ENCODE measurements at regions not wholly inside any gene's neighbourhood (a gene's known extent, or its start where the extent isn't known, plus 50 kb on each side); places are given as distances from the start of the nearest gene placed in this dataset.

- no peak for DNase-seq (ENCODE audit: low read depth, low spot score)
- Histone ChIP-seq H2AFZ (ENCODE audit: low read depth, low read length) (no peak overlapping the region), H3K4me1 (ENCODE audit: control insufficient read depth, extremely low read depth, insufficient read depth, low read length) (no peaks in the 10 kb centered on the region), H3K4me2 (ENCODE audit: insufficient read depth, low read length) (no peak overlapping the region), H3K9ac (replicated peaks; ENCODE audit: extremely low read depth, insufficient read depth, low read length) (no peak overlapping the region), H3K27ac (ENCODE audit: insufficient read depth, low read depth, low read length) (no peak overlapping the region), H3K4me3 (replicated peaks in 1 of 3; ENCODE audit: insufficient read depth in 1 of 3, low read depth in 1 of 3, low read length in 3 of 3) (no peak overlapping the region), H3K9me3 (replicated peaks; ENCODE audit: control insufficient read depth, insufficient read depth, low read length) (peaks cover 2% of the 10 kb centered on the region), H3K9me1 (replicated peaks; ENCODE audit: control insufficient read depth, extremely low read depth, insufficient read depth, low read length) (no peaks in the 10 kb centered on the region), H3K36me3 (ENCODE audit: control insufficient read depth in 2 of 2, extremely low read depth in 1 of 2, insufficient read depth in 2 of 2, low read length in 2 of 2) (no peaks in the 10 kb centered on the region), H3K27me3 (ENCODE audit: control insufficient read depth in 2 of 2, insufficient read depth in 2 of 2, low read length in 2 of 2) (no peaks in the 10 kb centered on the region), H4K20me1 (replicated peaks; ENCODE audit: control insufficient read depth, extremely low read depth, insufficient read depth, low read length) (no peaks in the 10 kb centered on the region), H3K79me2 (ENCODE audit: control insufficient read depth, insufficient read depth, low read length) (no peaks in the 10 kb centered on the region)
- dilution Hi-C loops (cut with MboI; ENCODE audit: extremely low pct_ligation_motif_present, low sequenced_read_pairs) = no loop called here
- no TSS peak for BruUV-seq (replicated peaks)
- intact Hi-C loops (cut with micrococcal nuclease) = no loop called here
- TF ChIP-seq CTCF (IDR thresholded peaks at IDR 0.05; ENCODE audit: extremely low read depth in 1 of 2, insufficient read depth in 1 of 2, low read depth in 1 of 2, low read length in 2 of 2) (no peak), EZH2 (IDR thresholded peaks at IDR 0.05; ENCODE audit: borderline replicate concordance, low read depth, low read length, severe bottlenecking) (no peak), MAX (IDR thresholded peaks at IDR 0.05; ENCODE audit: insufficient read depth, insufficient read length) (no peak), POLR2AphosphoS5 (IDR thresholded peaks at IDR 0.05; ENCODE audit: insufficient read depth, low read depth, low read length) (no peak), POLR2A (IDR thresholded peaks at IDR 0.05; ENCODE audit: low read depth, low read length) (no peak)
- ChIA-PET CTCF (no interaction called here), POLR2A (no interaction called here)
- FAIRE-seq = no peak
These were observed 941.2 kb downstream of the FAM181B start for GRCh38 chr11:81792416-81792815.

- Histone ChIP-seq H3K4me3 (replicated peaks in 1 of 3; ENCODE audit: insufficient read depth in 1 of 3, low read depth in 1 of 3, low read length in 3 of 3) (no peak overlapping the region), H2AFZ (ENCODE audit: low read depth, low read length) (no peak overlapping the region), H3K9me1 (replicated peaks; ENCODE audit: control insufficient read depth, extremely low read depth, insufficient read depth, low read length) (no peaks in the 10 kb centered on the region), H3K4me2 (ENCODE audit: insufficient read depth, low read length) (no peak overlapping the region), H3K9ac (replicated peaks; ENCODE audit: extremely low read depth, insufficient read depth, low read length) (no peak overlapping the region), H3K36me3 (ENCODE audit: control insufficient read depth in 2 of 2, extremely low read depth in 1 of 2, insufficient read depth in 2 of 2, low read length in 2 of 2) (no peaks in the 10 kb centered on the region), H3K79me2 (ENCODE audit: control insufficient read depth, insufficient read depth, low read length) (no peaks in the 10 kb centered on the region), H3K4me1 (ENCODE audit: control insufficient read depth, extremely low read depth, insufficient read depth, low read length) (no peaks in the 10 kb centered on the region), H4K20me1 (replicated peaks; ENCODE audit: control insufficient read depth, extremely low read depth, insufficient read depth, low read length) (no peaks in the 10 kb centered on the region), H3K9me3 (replicated peaks; ENCODE audit: control insufficient read depth, insufficient read depth, low read length) (peaks cover 2% of the 10 kb centered on the region), H3K27me3 (ENCODE audit: control insufficient read depth in 2 of 2, insufficient read depth in 2 of 2, low read length in 2 of 2) (no peaks in the 10 kb centered on the region), H3K27ac (ENCODE audit: insufficient read depth, low read depth, low read length) (no peak overlapping the region)
- no peak for FAIRE-seq
- no peak for DNase-seq (ENCODE audit: low read depth, low spot score)
- TF ChIP-seq EZH2 (IDR thresholded peaks at IDR 0.05; ENCODE audit: borderline replicate concordance, low read depth, low read length, severe bottlenecking) (no peak), JUN (IDR thresholded peaks at IDR 0.05; ENCODE audit: borderline replicate concordance, insufficient read depth, insufficient read length, low read depth) (no peak), POLR2A (IDR thresholded peaks at IDR 0.05; ENCODE audit: low read depth, low read length) (no peak), FOS (IDR thresholded peaks at IDR 0.05; ENCODE audit: borderline replicate concordance, insufficient read depth, low read length) (no peak), MAX (IDR thresholded peaks at IDR 0.05; ENCODE audit: insufficient read depth, insufficient read length) (no peak), POLR2AphosphoS5 (IDR thresholded peaks at IDR 0.05; ENCODE audit: insufficient read depth, low read depth, low read length) (no peak), MYC (IDR thresholded peaks at IDR 0.05; ENCODE audit: low read depth, low read length) (no peak)
- CTCF ChIA-PET = no interaction called here
- dilution Hi-C loops (cut with MboI; ENCODE audit: extremely low pct_ligation_motif_present, low sequenced_read_pairs) (no loop called here), intact Hi-C loops (cut with micrococcal nuclease) (no loop called here)
- BruUV-seq (replicated peaks) = no TSS peak
- POLR2A ChIA-PET = no interaction called here
These were observed 946.0 kb downstream of the FAM181B start for GRCh38 chr11:81787584-81788049.
